Liver (tissue), 8 donors: ENCODE measurements at regions not wholly inside any gene's neighbourhood (a gene's known extent, or its start where the extent isn't known, plus 50 kb on each side); places are given as distances from the start of the nearest gene placed in this dataset.

ENCODE experiments used
- DNase-seq: peaks from one replicate; pipeline ENCODE4 v3.0.0-alpha.2; 2017; ENCODE audit warnings: low spot score
- H3K27ac ChIP-seq, 2 donors: one replicate each; pipeline ENCODE4 v1.7.0; 2013; ENCODE audit warnings: inconsistent platforms in 2 of 2, low read length in 2 of 2, control low read depth in 1 of 2, low read depth in 1 of 2, mild to moderate bottlenecking in 1 of 2
- H3K27me3 ChIP-seq, 4 donors: one replicate each; pipeline versions ENCODE4 v1.6.1 to v1.7.0; 2013; ENCODE audit warnings: low read length in 3 of 4, inconsistent platforms in 1 of 4, mild to moderate bottlenecking in 1 of 4, moderate library complexity in 1 of 4; ENCODE audit not compliant: control insufficient read depth in 4 of 4, insufficient read depth in 4 of 4
- H3K36me3 ChIP-seq, 4 donors: one replicate each; pipeline versions ENCODE4 v1.6.1 to v1.7.0; 2013; ENCODE audit warnings: low read length in 3 of 4, mild to moderate bottlenecking in 3 of 4, low read depth in 1 of 4, moderate library complexity in 1 of 4; ENCODE audit not compliant: control insufficient read depth in 4 of 4, insufficient read depth in 3 of 4
- H3K4me1 ChIP-seq, 4 donors: one replicate each; pipeline versions ENCODE4 v1.6.1 to v1.7.0; 2013; ENCODE audit warnings: low read length in 3 of 4, mild to moderate bottlenecking in 3 of 4, moderate library complexity in 1 of 4; ENCODE audit not compliant: control insufficient read depth in 4 of 4, insufficient read depth in 4 of 4
- H3K4me3 ChIP-seq, 3 donors: one replicate each; pipeline versions ENCODE4 v1.6.1 to v1.7.0; 2013; ENCODE audit warnings: low read length in 3 of 3, control low read depth in 1 of 3, low read depth in 1 of 3, mild to moderate bottlenecking in 1 of 3
- H3K9ac ChIP-seq, 2 donors: one replicate each; pipeline ENCODE4 v1.7.0; 2013; ENCODE audit warnings: low read length in 2 of 2, mild to moderate bottlenecking in 2 of 2, moderate library complexity in 2 of 2, control low read depth in 1 of 2, low read depth in 1 of 2
- H3K9me3 ChIP-seq, 4 donors: one replicate each; pipeline versions ENCODE4 v1.6.1 to v1.7.0; 2013; ENCODE audit warnings: low read length in 3 of 4; ENCODE audit not compliant: control insufficient read depth in 4 of 4
- ATF3 ChIP-seq: IDR thresholded peaks from 2 replicates; pipeline ENCODE4 v1.6.1; 2016; ENCODE audit warnings: antibody characterized with exemption
- CTCF ChIP-seq: fragments of 150-350 bp; IDR thresholded peaks from 2 replicates; pipeline ENCODE4 v1.5.1; 2017; ENCODE audit warnings: improper control_type of control experiment, low read depth, low read length; ENCODE audit not compliant: missing input control
- EGR1 ChIP-seq, 2 donors: IDR thresholded peaks; 2 replicates each; pipeline ENCODE4 v1.6.1; 2016 to 2018; ENCODE audit warnings: antibody characterized with exemption in 2 of 2, low read depth in 2 of 2
- FOXA1 ChIP-seq: IDR thresholded peaks from 2 replicates; pipeline ENCODE4 v1.6.1; 2016; ENCODE audit warnings: antibody characterized with exemption
- FOXA2 ChIP-seq: IDR thresholded peaks from 2 replicates; pipeline ENCODE4 v1.6.1; 2016; ENCODE audit warnings: antibody characterized with exemption
- GABPA ChIP-seq, 2 donors: IDR thresholded peaks in 1 of 2; conservative IDR thresholded peaks in 1 of 2; 2 replicates each; pipeline ENCODE4 v1.6.1; 2016; ENCODE audit warnings: antibody characterized with exemption in 2 of 2, mild to moderate bottlenecking in 1 of 2, moderate library complexity in 1 of 2
- HNF4A ChIP-seq, 2 donors: conservative IDR thresholded peaks; 2 replicates each; pipeline ENCODE4 v1.6.1; 2016; ENCODE audit warnings: antibody characterized with exemption in 2 of 2, mild to moderate bottlenecking in 2 of 2
- HNF4G ChIP-seq: IDR thresholded peaks from 2 replicates; pipeline ENCODE4 v1.6.1; 2016; ENCODE audit warnings: antibody characterized with exemption
- JUND ChIP-seq, 2 donors: IDR thresholded peaks; 2 replicates each; pipeline ENCODE4 v1.6.1; 2016; ENCODE audit warnings: antibody characterized with exemption in 2 of 2
- MAX ChIP-seq: IDR thresholded peaks from 2 replicates; pipeline ENCODE4 v1.6.1; 2016; ENCODE audit warnings: antibody characterized with exemption
- NR2F2 ChIP-seq: IDR thresholded peaks from 2 replicates; pipeline ENCODE4 v1.6.1; 2016; ENCODE audit warnings: antibody characterized with exemption
- RAD21 ChIP-seq, 2 donors: IDR thresholded peaks; 2 replicates each; pipeline ENCODE4 v1.6.1; 2016; ENCODE audit warnings: antibody characterized with exemption in 2 of 2, mild to moderate bottlenecking in 2 of 2
- REST ChIP-seq: IDR thresholded peaks from 2 replicates; pipeline ENCODE4 v1.6.1; 2016; ENCODE audit warnings: antibody characterized with exemption, mild to moderate bottlenecking
- RXRA ChIP-seq, 2 donors: IDR thresholded peaks; 2 replicates each; pipeline ENCODE4 v1.6.1; 2017 to 2018; ENCODE audit warnings: antibody characterized with exemption in 2 of 2, mild to moderate bottlenecking in 1 of 2
- SP1 ChIP-seq: IDR thresholded peaks from 2 replicates; pipeline ENCODE4 v1.6.1; 2018; ENCODE audit warnings: antibody characterized with exemption, mild to moderate bottlenecking
- TAF1 ChIP-seq: conservative IDR thresholded peaks from 2 replicates; pipeline ENCODE4 v1.6.1; 2016; ENCODE audit warnings: antibody characterized with exemption, mild to moderate bottlenecking
- YY1 ChIP-seq: IDR thresholded peaks from 2 replicates; pipeline ENCODE4 v1.6.1; 2016; ENCODE audit warnings: antibody characterized with exemption, mild to moderate bottlenecking
- ZBTB33 ChIP-seq: IDR thresholded peaks from 2 replicates; pipeline ENCODE4 v1.6.1; 2016; ENCODE audit warnings: antibody characterized with exemption
- WGBS: extraction: QIAGEN DNeasy Blood & Tissue Kit; methylation state at CpG from one replicate; pipeline ENCODE4 v1.1.7; 2013; 5-methylcytosine and 5-hydroxymethylcytosine counted together
- donor health status: healthy.
- donor health status: healthy.
- donor health status: healthy.
- donor health status: healthy.
- donor health status: healthy.

GRCh38 chrX:36803151-36803550 is 205.0 kb upstream of the FAM47C start (continued):
- TF ChIP-seq ZBTB33 (no peak), FOXA2 (no peak), ATF3 (no peak)

GRCh38 chrX:36804066-36804465 is 204.1 kb upstream of the FAM47C start:
- TF ChIP-seq CTCF = no peak
- TF ChIP-seq ATF3 = no peak
- TF ChIP-seq REST = no peak
- TF ChIP-seq NR2F2 = no peak
- no peak for TF ChIP-seq EGR1 (IDR thresholded peaks at IDR 0.05; ENCODE audit: low read depth in 2 of 2)
- no peak for TF ChIP-seq ZBTB33
- no peak for TF ChIP-seq MAX
- no peak for TF ChIP-seq FOXA1
- no peak for TF ChIP-seq HNF4A (conservative IDR thresholded peaks at IDR 0.05)
- TF ChIP-seq HNF4G = no peak
- TF ChIP-seq GABPA (IDR thresholded peaks at IDR 0.05 in 1 of 2, conservative IDR thresholded peaks at IDR 0.05 in 1 of 2) = no peak
- TF ChIP-seq RXRA (IDR thresholded peaks at IDR 0.05) = no peak
- TF ChIP-seq TAF1 = no peak
- TF ChIP-seq FOXA2 = no peak
- no peak for TF ChIP-seq RAD21 (IDR thresholded peaks at IDR 0.05)
- no peak for TF ChIP-seq YY1
- no peak for TF ChIP-seq SP1
- no peak for TF ChIP-seq JUND (IDR thresholded peaks at IDR 0.05)
- H3K27ac ChIP-seq = no peak overlapping the region
- DNase-seq = no peak
- H3K9ac ChIP-seq = no peak overlapping the region
- H3K27me3 ChIP-seq = no peaks in the 10 kb centered on the region
- H3K36me3 ChIP-seq = no peaks in the 10 kb centered on the region
- 61% methylated on average over 6 of the region's 6 CpGs for WGBS
- H3K4me3 ChIP-seq = no peak overlapping the region
- H3K9me3 ChIP-seq = peaks cover 0 to 3% (median under 1%) of the 10 kb centered on the region in 4 donors
- no peaks in the 10 kb centered on the region for H3K4me1 ChIP-seq
